Forelimb muscle (tissue), 1 donor: ENCODE measurements at regions not wholly inside any gene's neighbourhood (a gene's known extent, or its start where the extent isn't known, plus 50 kb on each side); places are given as distances from the start of the nearest gene placed in this dataset.
"Not testable (repeated sequence)": the region's sequence is repeated elsewhere in the genome, so short reads cannot be mapped to it uniquely, and the experiment has no call there.

Experiments used
- DNase-seq: peaks from one replicate; pipeline ENCODE4 v3.0.0-alpha.2; 2013; ENCODE audit warnings: low read depth

- no peak for DNase-seq
These were observed 340.0 kb upstream of the NFIA start for GRCh38 chr1:60742339-60742738.

GRCh38 chr1:60740154-60740553, 342.2 kb upstream of the NFIA start:
- DNase-seq = no peak

- DNase-seq = no peak
These were observed 342.6 kb upstream of the NFIA start for GRCh38 chr1:60739729-60740128.

- no peak for DNase-seq
These were observed 349.4 kb upstream of the NFIA start for GRCh38 chr1:60732977-60733401.

- no peak for DNase-seq
These were observed 351.0 kb upstream of the NFIA start for GRCh38 chr1:60731321-60731720.

GRCh38 chr1:60727552-60727951, 354.8 kb upstream of the NFIA start:
- no peak for DNase-seq

GRCh38 chr1:60716472-60716871, 365.9 kb upstream of the NFIA start:
- DNase-seq = no peak

GRCh38 chr1:60715970-60716369, 366.4 kb upstream of the NFIA start:
- DNase-seq = no peak

GRCh38 chr1:60709426-60709825, 372.9 kb upstream of the NFIA start:
- no peak for DNase-seq

GRCh38 chr1:60705026-60705425, 377.3 kb upstream of the NFIA start:
- DNase-seq = no peak

GRCh38 chr1:60703155-60703554, 379.2 kb upstream of the NFIA start:
- no peak for DNase-seq

GRCh38 chr1:60699325-60699724, 383.0 kb upstream of the NFIA start:
- DNase-seq = no peak

GRCh38 chr1:60697204-60697994, 385.0 kb upstream of the NFIA start:
- DNase-seq = no peak

- DNase-seq = no peak
These were observed 385.8 kb upstream of the NFIA start for GRCh38 chr1:60696512-60696911.

- DNase-seq = no peak
These were observed 386.6 kb upstream of the NFIA start for GRCh38 chr1:60695716-60696171.

GRCh38 chr1:60694980-60695379, 387.4 kb upstream of the NFIA start:
- no peak for DNase-seq

GRCh38 chr1:60692031-60692430, 390.3 kb upstream of the NFIA start:
- no peak for DNase-seq

GRCh38 chr1:60688221-60688620, 394.1 kb upstream of the NFIA start:
- not testable (repeated sequence) for DNase-seq

GRCh38 chr1:60681095-60681860, 401.1 kb upstream of the NFIA start:
- no peak for DNase-seq

GRCh38 chr1:60679524-60680375, 402.6 kb upstream of the NFIA start:
- DNase-seq = no peak

GRCh38 chr1:60678802-60679201, 403.6 kb upstream of the NFIA start:
- no peak for DNase-seq

GRCh38 chr1:60678391-60678790, 404.0 kb upstream of the NFIA start:
- DNase-seq = no peak
